Panc1 (cell line): ENCODE measurements at regions not wholly inside any gene's neighbourhood (a gene's known extent, or its start where the extent isn't known, plus 50 kb on each side); places are given as distances from the start of the nearest gene placed in this dataset.

Experiments used
- ATAC-seq: fragments of 200-7000 bp; cut with Tn5 transposase; 2 replicates; pipeline ENCODE4 v1.9.1; 2020; ENCODE audit warnings: mild to moderate bottlenecking, moderate library complexity
- BruUV-seq: library from RNA; stranded (reverse); fragments of 400-500 nt; replicated peaks from 2 replicates; lab custom pipeline; 2021; lab: Mats Ljungman, UMichigan
- CTCF ChIA-PET: fragments of 300-600 bp; sonication (Branson Sonifier 250); formaldehyde crosslinking; loops from one replicate; lab custom pipeline; 2022; ENCODE audit warnings: antibody characterized with exemption; lab: Charles Lee
- POLR2A ChIA-PET: fragments of 300-600 bp; sonication (Branson Sonifier 250); formaldehyde crosslinking; loops from one replicate; lab custom pipeline; 2022; ENCODE audit warnings: antibody characterized with exemption; lab: Charles Lee
- DNase-seq: peaks from one replicate; pipeline ENCODE4 v3.0.0-alpha.2; 2010; ENCODE audit warnings: low read depth, low spot score
- H3K27ac ChIP-seq: 2 replicates; pipeline ENCODE4 v1.5.1; 2011; ENCODE audit warnings: mild to moderate bottlenecking, low read length, inconsistent platforms
- H3K27me3 ChIP-seq: fragments of 200-500 bp; sonication (Bioruptor generic); 2 replicates; pipeline ENCODE4 v1.6.0; 2014; ENCODE audit warnings: low read length, inconsistent platforms; ENCODE audit not compliant: control insufficient read depth, insufficient read depth
- H3K36me3 ChIP-seq: fragments of 200-500 bp; sonication (Bioruptor generic); 2 replicates; pipeline ENCODE4 v1.5.1; 2014; ENCODE audit warnings: inconsistent platforms, mild to moderate bottlenecking, low read length, moderate library complexity; ENCODE audit not compliant: control insufficient read depth, insufficient read depth
- H3K4me1 ChIP-seq: 2 replicates; pipeline ENCODE4 v1.5.1; 2011; ENCODE audit warnings: inconsistent platforms, mild to moderate bottlenecking, low read length, moderate library complexity; ENCODE audit not compliant: control insufficient read depth, insufficient read depth
- H3K4me3 ChIP-seq, 2 experiments: 2 replicates each; pipeline ENCODE4 v1.5.1; 2011 to 2012; ENCODE audit warnings: low read depth in 2 of 2, low read length in 2 of 2, mild to moderate bottlenecking in 2 of 2, inconsistent platforms in 1 of 2, moderate library complexity in 1 of 2
- H3K9me3 ChIP-seq: fragments of 200-500 bp; sonication (Bioruptor generic); 2 replicates; pipeline ENCODE4 v1.5.1; 2014; ENCODE audit warnings: low read depth, mild to moderate bottlenecking, inconsistent platforms, low read length, moderate library complexity; ENCODE audit not compliant: control insufficient read depth, insufficient read depth
- CTCF ChIP-seq: fragments of 450-650 bp; IDR thresholded peaks from 2 replicates; pipeline ENCODE4 v1.5.1; 2017; ENCODE audit warnings: mild to moderate bottlenecking
- POLR2AphosphoS5 ChIP-seq: IDR thresholded peaks from 2 replicates; pipeline ENCODE4 v1.6.1; 2012; ENCODE audit warnings: mild to moderate bottlenecking, low read depth, low read length, moderate library complexity
- SIN3A ChIP-seq: IDR thresholded peaks from 2 replicates; pipeline ENCODE4 v1.6.1; 2012; ENCODE audit warnings: low read depth, mild to moderate bottlenecking, low read length, moderate library complexity, borderline replicate concordance; ENCODE audit not compliant: insufficient read depth
- TCF7L2 ChIP-seq: IDR thresholded peaks from 2 replicates; pipeline ENCODE4 v1.6.1; 2011; ENCODE audit warnings: mild to moderate bottlenecking, low read depth, low read length, inconsistent platforms
- in situ Hi-C: cut with HindIII; loops from 2 replicates; pipeline ENCODE4 v1.10.0; 2016; ENCODE audit warnings: low sequenced_read_pairs, low pct_unique_long_range_greater_than_20kb
- intact Hi-C: fragments of 100-400 bp; cut with micrococcal nuclease; formaldehyde crosslinking; loops from one replicate; pipeline ENCODE4 v1.10.0; 2022; ENCODE audit not compliant: unreplicated experiment
- TF ChIP-seq, protein P1 (sequence below), 2 experiments: IDR thresholded peaks; 2 replicates each; pipeline ENCODE4 v1.6.1; 2011 to 2012; ENCODE audit warnings: low read depth in 2 of 2, control low read depth in 1 of 2, low read length in 1 of 2, mild to moderate bottlenecking in 1 of 2, moderate library complexity in 1 of 2; ENCODE audit not compliant: insufficient read depth in 1 of 2

- intact Hi-C loops: no loop called here
- no peak overlapping the region for H3K27ac ChIP-seq
Observed at GRCh38 chr20:36104244-36104643, 50.3 kb upstream of the EPB41L1 start.

More at GRCh38 chr20:36104244-36104643, 50.3 kb upstream of the EPB41L1 start:
- H3K4me1 ChIP-seq: no peaks in the 10 kb centered on the region
- no peak overlapping the region for H3K4me3 ChIP-seq
- ChIA-PET CTCF (no interaction called here), POLR2A (no interaction called here)
- no peaks in the 10 kb centered on the region for H3K36me3 ChIP-seq
- H3K9me3 ChIP-seq: no peaks in the 10 kb centered on the region
- no peak for DNase-seq
- no peak for TF ChIP-seq POLR2AphosphoS5
- no peak for TF ChIP-seq CTCF
- no peak for TF ChIP-seq SIN3A
- TF ChIP-seq, protein P1, sequence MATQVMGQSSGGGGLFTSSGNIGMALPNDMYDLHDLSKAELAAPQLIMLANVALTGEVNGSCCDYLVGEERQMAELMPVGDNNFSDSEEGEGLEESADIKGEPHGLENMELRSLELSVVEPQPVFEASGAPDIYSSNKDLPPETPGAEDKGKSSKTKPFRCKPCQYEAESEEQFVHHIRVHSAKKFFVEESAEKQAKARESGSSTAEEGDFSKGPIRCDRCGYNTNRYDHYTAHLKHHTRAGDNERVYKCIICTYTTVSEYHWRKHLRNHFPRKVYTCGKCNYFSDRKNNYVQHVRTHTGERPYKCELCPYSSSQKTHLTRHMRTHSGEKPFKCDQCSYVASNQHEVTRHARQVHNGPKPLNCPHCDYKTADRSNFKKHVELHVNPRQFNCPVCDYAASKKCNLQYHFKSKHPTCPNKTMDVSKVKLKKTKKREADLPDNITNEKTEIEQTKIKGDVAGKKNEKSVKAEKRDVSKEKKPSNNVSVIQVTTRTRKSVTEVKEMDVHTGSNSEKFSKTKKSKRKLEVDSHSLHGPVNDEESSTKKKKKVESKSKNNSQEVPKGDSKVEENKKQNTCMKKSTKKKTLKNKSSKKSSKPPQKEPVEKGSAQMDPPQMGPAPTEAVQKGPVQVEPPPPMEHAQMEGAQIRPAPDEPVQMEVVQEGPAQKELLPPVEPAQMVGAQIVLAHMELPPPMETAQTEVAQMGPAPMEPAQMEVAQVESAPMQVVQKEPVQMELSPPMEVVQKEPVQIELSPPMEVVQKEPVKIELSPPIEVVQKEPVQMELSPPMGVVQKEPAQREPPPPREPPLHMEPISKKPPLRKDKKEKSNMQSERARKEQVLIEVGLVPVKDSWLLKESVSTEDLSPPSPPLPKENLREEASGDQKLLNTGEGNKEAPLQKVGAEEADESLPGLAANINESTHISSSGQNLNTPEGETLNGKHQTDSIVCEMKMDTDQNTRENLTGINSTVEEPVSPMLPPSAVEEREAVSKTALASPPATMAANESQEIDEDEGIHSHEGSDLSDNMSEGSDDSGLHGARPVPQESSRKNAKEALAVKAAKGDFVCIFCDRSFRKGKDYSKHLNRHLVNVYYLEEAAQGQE (IDR thresholded peaks at IDR 0.05; ENCODE audit: insufficient read depth in 1 of 2, low read depth in 2 of 2, low read length in 1 of 2): no peak
- no peak for TF ChIP-seq TCF7L2
- H3K27me3 ChIP-seq: no peaks in the 10 kb centered on the region
- no peak for ATAC-seq
- in situ Hi-C loops: no loop called here
- BruUV-seq: no TSS peak
